ENCODE measurements at regions not wholly inside any gene's neighbourhood (a gene's known extent, or its start where the extent isn't known, plus 50 kb on each side); places are given as distances from the start of the nearest gene placed in this dataset.

- no peak for TF ChIP-seq CTCF (IDR thresholded peaks at IDR 0.05; ENCODE audit: borderline replicate concordance, extremely low read depth, low read length, poor library complexity, severe bottlenecking)
- TF ChIP-seq EZH2 (IDR thresholded peaks at IDR 0.05; ENCODE audit: borderline replicate concordance, low read depth, low read length, severe bottlenecking) = no peak
Measured at GRCh38 chr13:99897076-99897440, 74.5 kb downstream of the ZIC5 start.
